WTC11 (cell line): ENCODE measurements at regions not wholly inside any gene's neighbourhood (a gene's known extent, or its start where the extent isn't known, plus 50 kb on each side); places are given as distances from the start of the nearest gene placed in this dataset.

Experiments used
- ATAC-seq: fragments of 200-7000 bp; cut with Tn5 transposase; 2 replicates; pipeline ENCODE4 v1.10.0; 2021; ENCODE audit warnings: mild to moderate bottlenecking, moderate library complexity
- CTCF ChIA-PET: fragments of 300-600 bp; sonication (Branson Sonifier 250); formaldehyde crosslinking; loops from one replicate; lab custom pipeline; 2021; ENCODE audit warnings: antibody characterized with exemption; lab: Charles Lee
- POLR2A ChIA-PET: fragments of 350-600 bp; sonication (Branson Sonifier 250); formaldehyde crosslinking; loops from one replicate; lab custom pipeline; 2021; ENCODE audit warnings: antibody characterized with exemption; lab: Charles Lee
- DNase-seq: peaks from one replicate; pipeline ENCODE4 v3.0.0; 2021; ENCODE audit warnings: low spot score
- H3K27ac Mint-ChIP-seq: 2 replicates; pipeline ENCODE4 v1.8.0; 2021; ENCODE audit warnings: mixed read lengths
- H3K27me3 Mint-ChIP-seq: 2 replicates; pipeline ENCODE4 v1.8.0; 2021; ENCODE audit warnings: low read depth, mild to moderate bottlenecking, moderate library complexity, mixed read lengths
- H3K36me3 Mint-ChIP-seq: 2 replicates; pipeline ENCODE4 v1.8.0; 2021; ENCODE audit warnings: mixed read lengths
- H3K4me1 Mint-ChIP-seq: 2 replicates; pipeline ENCODE4 v1.8.0; 2022; ENCODE audit warnings: mixed read lengths
- H3K4me3 Mint-ChIP-seq: 2 replicates; pipeline ENCODE4 v1.8.0; 2021; ENCODE audit warnings: mild to moderate bottlenecking, moderate library complexity, mixed read lengths
- H3K9me3 Mint-ChIP-seq: 2 replicates; pipeline ENCODE4 v1.8.0; 2021; ENCODE audit warnings: mixed read lengths
- ATF6 ChIP-seq: sonication (generic); formaldehyde crosslinking; IDR thresholded peaks from 2 replicates; pipeline ENCODE4 v1.8.1; 2023; ENCODE audit warnings: mild to moderate bottlenecking, missing genetic modification reagents
- CBFB ChIP-seq: sonication (generic); formaldehyde crosslinking; IDR thresholded peaks from 2 replicates; pipeline ENCODE4 v1.8.1; 2022; ENCODE audit warnings: mild to moderate bottlenecking, low read depth, missing genetic modification reagents
- CTCF ChIP-seq: fragments of 200-600 bp; IDR thresholded peaks from 2 replicates; pipeline ENCODE4 v1.8.0; 2022; ENCODE audit warnings: antibody characterized with exemption
- E2F4 ChIP-seq: sonication (generic); formaldehyde crosslinking; IDR thresholded peaks from 2 replicates; pipeline ENCODE4 v1.8.1; 2022; ENCODE audit warnings: low read depth, mild to moderate bottlenecking, moderate library complexity, missing genetic modification reagents, borderline replicate concordance
- E2F5 ChIP-seq: sonication (generic); formaldehyde crosslinking; IDR thresholded peaks from 2 replicates; pipeline ENCODE4 v1.8.1; 2022; ENCODE audit warnings: mild to moderate bottlenecking, moderate library complexity, missing genetic modification reagents
- ETV6 ChIP-seq: sonication (generic); formaldehyde crosslinking; IDR thresholded peaks from 2 replicates; pipeline ENCODE4 v1.8.1; 2022; ENCODE audit warnings: mild to moderate bottlenecking, missing genetic modification reagents
- FOXK1 ChIP-seq: sonication (generic); formaldehyde crosslinking; IDR thresholded peaks from 2 replicates; pipeline ENCODE4 v1.8.0; 2022; ENCODE audit warnings: mild to moderate bottlenecking, moderate library complexity, missing genetic modification reagents
- GRHL2 ChIP-seq: fragments of 250-450 bp; sonication (Bioruptor Pico); IDR thresholded peaks from 2 replicates; pipeline ENCODE4 v1.8.0; 2022; ENCODE audit warnings: mild to moderate bottlenecking, moderate library complexity; ENCODE audit not compliant: insufficient replicate concordance, severe bottlenecking
- NFE2L1 ChIP-seq: sonication (generic); formaldehyde crosslinking; IDR thresholded peaks from 2 replicates; pipeline ENCODE4 v1.8.1; 2023; ENCODE audit warnings: missing genetic modification reagents
- NR1H2 ChIP-seq: sonication (generic); formaldehyde crosslinking; IDR thresholded peaks from 2 replicates; pipeline ENCODE4 v1.9.0; 2021; ENCODE audit warnings: mild to moderate bottlenecking, moderate library complexity, missing genetic modification reagents
- NR2C2 ChIP-seq: sonication (generic); formaldehyde crosslinking; IDR thresholded peaks from 2 replicates; pipeline ENCODE4 v1.8.0; 2022; ENCODE audit warnings: mild to moderate bottlenecking, missing genetic modification reagents
- PRDM15 ChIP-seq: sonication (generic); formaldehyde crosslinking; IDR thresholded peaks from 2 replicates; pipeline ENCODE4 v1.8.0; 2022; ENCODE audit warnings: missing genetic modification reagents
- PREB ChIP-seq: sonication (generic); formaldehyde crosslinking; IDR thresholded peaks from 2 replicates; pipeline ENCODE4 v1.8.1; 2022; ENCODE audit warnings: mild to moderate bottlenecking, missing genetic modification reagents, moderate library complexity, borderline replicate concordance
- PRRX2 ChIP-seq: fragments of 250-450 bp; sonication (Bioruptor Pico); IDR thresholded peaks from 2 replicates; pipeline ENCODE4 v1.8.0; 2021; ENCODE audit warnings: mild to moderate bottlenecking
- RORB ChIP-seq: fragments of 250-450 bp; sonication (Bioruptor Pico); IDR thresholded peaks from 2 replicates; pipeline ENCODE4 v1.9.0; 2021; ENCODE audit warnings: mild to moderate bottlenecking
- SOX15 ChIP-seq: fragments of 250-450 bp; sonication (Bioruptor Pico); IDR thresholded peaks from 2 replicates; pipeline ENCODE4 v1.9.0; 2021; ENCODE audit warnings: mild to moderate bottlenecking
- TP53 ChIP-seq: sonication (generic); formaldehyde crosslinking; IDR thresholded peaks from 2 replicates; pipeline ENCODE4 v1.8.1; 2023; ENCODE audit warnings: mild to moderate bottlenecking, missing genetic modification reagents
- USF1 ChIP-seq: sonication (generic); formaldehyde crosslinking; IDR thresholded peaks from 2 replicates; pipeline ENCODE4 v1.8.0; 2022; ENCODE audit warnings: mild to moderate bottlenecking, missing genetic modification reagents
- ZNF138 ChIP-seq: sonication (generic); formaldehyde crosslinking; conservative IDR thresholded peaks from 2 replicates; pipeline ENCODE4 v1.8.1; 2022; ENCODE audit warnings: mild to moderate bottlenecking, moderate library complexity, missing genetic modification reagents
- ZNF232 ChIP-seq: sonication (generic); formaldehyde crosslinking; IDR thresholded peaks from 2 replicates; pipeline ENCODE4 v1.8.0; 2022; ENCODE audit warnings: mild to moderate bottlenecking, missing genetic modification reagents
- ZNF263 ChIP-seq: sonication (generic); formaldehyde crosslinking; IDR thresholded peaks from 2 replicates; pipeline ENCODE4 v1.8.1; 2022; ENCODE audit warnings: low read depth, mild to moderate bottlenecking, moderate library complexity, missing genetic modification reagents
- ZNF317 ChIP-seq: sonication (generic); formaldehyde crosslinking; IDR thresholded peaks from 2 replicates; pipeline ENCODE4 v1.8.1; 2023; ENCODE audit warnings: low read depth, mild to moderate bottlenecking, moderate library complexity, missing genetic modification reagents, borderline replicate concordance

- Mint-ChIP-seq H3K27ac (no peak overlapping the region), H3K36me3 (no peaks in the 10 kb centered on the region), H3K27me3 (no peaks in the 10 kb centered on the region), H3K4me3 (no peak overlapping the region), H3K9me3 (0 out of 2 replicates have a peak, but pooled peaks cover 4% of the 10 kb centered on the region), H3K4me1 (no peaks in the 10 kb centered on the region)
- ChIA-PET POLR2A (interaction anchor here (0.7 kb wide), 1 partner anchor 499 kb away, joined by 4 read pairs; no protein-coding TSS in a partner anchor), CTCF (no interaction called here)
- ATAC-seq (no peak), DNase-seq (no peak)
- TF ChIP-seq ETV6 (CRISPR knock-in tag): no peak
- no peak for TF ChIP-seq NFE2L1
- no peak for TF ChIP-seq TP53
- TF ChIP-seq E2F5: no peak
- TF ChIP-seq GRHL2: no peak
- TF ChIP-seq ZNF263 (CRISPR knock-in tag): no peak
- no peak for TF ChIP-seq PRDM15 (CRISPR knock-in tag)
- TF ChIP-seq NR1H2: no peak
- TF ChIP-seq SOX15 (CRISPR knock-in tag): no peak
- TF ChIP-seq USF1 (CRISPR knock-in tag): no peak
- no peak for TF ChIP-seq ZNF232 (CRISPR knock-in tag)
- TF ChIP-seq CTCF: no peak
- TF ChIP-seq RORB (CRISPR knock-in tag): no peak
Observed at GRCh38 chrX:109261279-109261678, 220.6 kb downstream of the GUCY2F start.

GRCh38 chrX:109252789-109253188 is 229.1 kb downstream of the GUCY2F start:
- POLR2A ChIA-PET: no interaction called here
- CTCF ChIA-PET: no interaction called here
- DNase-seq (no peak), ATAC-seq (no peak)
- peaks cover 21% of the 10 kb centered on the region for H3K36me3 Mint-ChIP-seq
- H3K27ac Mint-ChIP-seq: no peak overlapping the region
- H3K4me3 Mint-ChIP-seq: no peak overlapping the region
- TF ChIP-seq ZNF138 (CRISPR knock-in tag): no peak
- TF ChIP-seq FOXK1: no peak
- no peak for TF ChIP-seq E2F4 (CRISPR knock-in tag)
- no peak for TF ChIP-seq ATF6 (CRISPR knock-in tag)
- no peak for TF ChIP-seq NR2C2 (CRISPR knock-in tag)
- no peak for TF ChIP-seq CBFB (CRISPR knock-in tag)
- TF ChIP-seq PRRX2: no peak
- no peak for TF ChIP-seq PREB (CRISPR knock-in tag)
- no peak for TF ChIP-seq ZNF317 (CRISPR knock-in tag)
- peaks cover 32% of the 10 kb centered on the region for H3K9me3 Mint-ChIP-seq
- H3K27me3 Mint-ChIP-seq: no peaks in the 10 kb centered on the region; the same call in 1 of the 2 replicates
- no peaks in the 10 kb centered on the region for H3K4me1 Mint-ChIP-seq
